Kidney epithelial cell (primary cell): ENCODE measurements at regions not wholly inside any gene's neighbourhood (a gene's known extent, or its start where the extent isn't known, plus 50 kb on each side); places are given as distances from the start of the nearest gene placed in this dataset.

Source experiments
- DNase-seq: peaks from one replicate; pipeline ENCODE4 v3.0.0-alpha.2; 2010; ENCODE audit warnings: low read depth
- H3K27me3 ChIP-seq: 2 replicates; pipeline ENCODE4 v1.6.0; 2011; ENCODE audit warnings: low read length; ENCODE audit not compliant: control insufficient read depth, insufficient read depth
- H3K36me3 ChIP-seq: 2 replicates; pipeline ENCODE4 v1.5.1; 2011; ENCODE audit warnings: low read length; ENCODE audit not compliant: control insufficient read depth, insufficient read depth
- H3K4me3 ChIP-seq: 2 replicates; pipeline ENCODE4 v1.5.1; 2011; ENCODE audit warnings: low read depth, mild to moderate bottlenecking, control low read depth, low read length
- CTCF ChIP-seq: IDR thresholded peaks from 2 replicates; pipeline ENCODE4 v1.5.1; 2011; ENCODE audit warnings: mild to moderate bottlenecking, moderate library complexity, low read length, control low read depth, inconsistent platforms; ENCODE audit not compliant: insufficient read depth, poor library complexity, severe bottlenecking

GRCh38 chr12:30438601-30439041 lies 257.0 kb downstream of the IPO8 start:
- H3K4me3 ChIP-seq, result no peak overlapping the region
- TF ChIP-seq CTCF, result no peak
- DNase-seq, result no peak
- H3K36me3 ChIP-seq, result no peaks in the 10 kb centered on the region
- no peaks in the 10 kb centered on the region for H3K27me3 ChIP-seq

- DNase-seq, result no peak
- no peaks in the 10 kb centered on the region for H3K36me3 ChIP-seq
- TF ChIP-seq CTCF, result no peak
- H3K4me3 ChIP-seq, result no peak overlapping the region
- no peaks in the 10 kb centered on the region for H3K27me3 ChIP-seq
Measured at GRCh38 chr12:30437616-30438015, 258.1 kb downstream of the IPO8 start.

GRCh38 chr12:30437044-30437443 lies 258.6 kb downstream of the IPO8 start:
- DNase-seq, result no peak
- no peak for TF ChIP-seq CTCF
- Histone ChIP-seq H3K27me3 (no peaks in the 10 kb centered on the region), H3K36me3 (no peaks in the 10 kb centered on the region), H3K4me3 (no peak overlapping the region)

- DNase-seq, result no peak
- TF ChIP-seq CTCF, result no peak
- Histone ChIP-seq H3K4me3 (no peak overlapping the region), H3K27me3 (no peaks in the 10 kb centered on the region), H3K36me3 (no peaks in the 10 kb centered on the region)
Measured at GRCh38 chr12:30428098-30428497, 267.6 kb downstream of the IPO8 start.

GRCh38 chr12:30427555-30427954 lies 268.1 kb downstream of the IPO8 start:
- H3K27me3 ChIP-seq, result no peaks in the 10 kb centered on the region
- no peaks in the 10 kb centered on the region for H3K36me3 ChIP-seq
- no peak overlapping the region for H3K4me3 ChIP-seq
- no peak for DNase-seq
- no peak for TF ChIP-seq CTCF

- no peak for DNase-seq
- no peaks in the 10 kb centered on the region for H3K27me3 ChIP-seq
- no peaks in the 10 kb centered on the region for H3K36me3 ChIP-seq
- H3K4me3 ChIP-seq, result no peak overlapping the region
- TF ChIP-seq CTCF, result no peak
Measured at GRCh38 chr12:30425445-30425844, 270.2 kb downstream of the IPO8 start.
